NB4 (cell line): ENCODE measurements at regions not wholly inside any gene's neighbourhood (a gene's known extent, or its start where the extent isn't known, plus 50 kb on each side); places are given as distances from the start of the nearest gene placed in this dataset.

Experiments used
- MAX ChIP-seq: IDR thresholded peaks from 2 replicates; pipeline ENCODE4 v1.6.1; 2011; ENCODE audit warnings: low read depth, low read length
- POLR2A ChIP-seq: IDR thresholded peaks from 2 replicates; pipeline ENCODE4 v1.6.1; 2011; ENCODE audit warnings: mild to moderate bottlenecking; ENCODE audit not compliant: insufficient read length; ENCODE audit errors: extremely low read depth
- TF ChIP-seq, protein P1 (sequence below): IDR thresholded peaks from one replicate; pipeline ENCODE4 v1.5.1; 2012; ENCODE audit warnings: low read depth, low read length

GRCh38 chr1:69244211-69244610, 323.5 kb upstream of the LRRC7 start:
- TF ChIP-seq, protein P1, sequence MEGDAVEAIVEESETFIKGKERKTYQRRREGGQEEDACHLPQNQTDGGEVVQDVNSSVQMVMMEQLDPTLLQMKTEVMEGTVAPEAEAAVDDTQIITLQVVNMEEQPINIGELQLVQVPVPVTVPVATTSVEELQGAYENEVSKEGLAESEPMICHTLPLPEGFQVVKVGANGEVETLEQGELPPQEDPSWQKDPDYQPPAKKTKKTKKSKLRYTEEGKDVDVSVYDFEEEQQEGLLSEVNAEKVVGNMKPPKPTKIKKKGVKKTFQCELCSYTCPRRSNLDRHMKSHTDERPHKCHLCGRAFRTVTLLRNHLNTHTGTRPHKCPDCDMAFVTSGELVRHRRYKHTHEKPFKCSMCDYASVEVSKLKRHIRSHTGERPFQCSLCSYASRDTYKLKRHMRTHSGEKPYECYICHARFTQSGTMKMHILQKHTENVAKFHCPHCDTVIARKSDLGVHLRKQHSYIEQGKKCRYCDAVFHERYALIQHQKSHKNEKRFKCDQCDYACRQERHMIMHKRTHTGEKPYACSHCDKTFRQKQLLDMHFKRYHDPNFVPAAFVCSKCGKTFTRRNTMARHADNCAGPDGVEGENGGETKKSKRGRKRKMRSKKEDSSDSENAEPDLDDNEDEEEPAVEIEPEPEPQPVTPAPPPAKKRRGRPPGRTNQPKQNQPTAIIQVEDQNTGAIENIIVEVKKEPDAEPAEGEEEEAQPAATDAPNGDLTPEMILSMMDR = no peak
- no peak for TF ChIP-seq POLR2A
- no peak for TF ChIP-seq MAX
